SH-SY5Y (cell line): ENCODE measurements at regions not wholly inside any gene's neighbourhood (a gene's known extent, or its start where the extent isn't known, plus 50 kb on each side); places are given as distances from the start of the nearest gene placed in this dataset.

Source experiments
- GATA2 ChIP-seq: IDR thresholded peaks from 2 replicates; pipeline ENCODE4 v1.6.1; 2011; ENCODE audit warnings: mild to moderate bottlenecking, low read depth, low read length
- GATA3 ChIP-seq: IDR thresholded peaks from 2 replicates; pipeline ENCODE4 v1.6.1; 2011; ENCODE audit warnings: low read depth, mild to moderate bottlenecking, low read length, moderate library complexity

- no peak for TF ChIP-seq GATA2
- TF ChIP-seq GATA3 = no peak
Observed at GRCh38 chr7:13737563-13737962, 251.9 kb downstream of the ETV1 start.

- TF ChIP-seq GATA3 (no peak), GATA2 (no peak)
Observed at GRCh38 chr7:13742126-13742525, 247.3 kb downstream of the ETV1 start.

- TF ChIP-seq GATA3 (no peak), GATA2 (no peak)
Observed at GRCh38 chr7:13742811-13743210, 246.7 kb downstream of the ETV1 start.

- TF ChIP-seq GATA3 = no peak
Observed at GRCh38 chr7:13743226-13743625, 246.2 kb downstream of the ETV1 start.

- TF ChIP-seq GATA3 (no peak), GATA2 (no peak)
Observed at GRCh38 chr7:13745530-13745929, 243.9 kb downstream of the ETV1 start.

- TF ChIP-seq GATA2 = no peak
- no peak for TF ChIP-seq GATA3
Observed at GRCh38 chr7:13748998-13749397, 240.5 kb downstream of the ETV1 start.

GRCh38 chr7:13749636-13750035, 239.8 kb downstream of the ETV1 start:
- no peak for TF ChIP-seq GATA2
- no peak for TF ChIP-seq GATA3

GRCh38 chr7:13751766-13752165, 237.7 kb downstream of the ETV1 start:
- TF ChIP-seq GATA2 (no peak), GATA3 (no peak)

- no peak for TF ChIP-seq GATA2
- TF ChIP-seq GATA3 = no peak
Observed at GRCh38 chr7:13757841-13758240, 231.6 kb downstream of the ETV1 start.

GRCh38 chr7:13770305-13770704, 219.2 kb downstream of the ETV1 start:
- TF ChIP-seq GATA3 (no peak), GATA2 (no peak)

- TF ChIP-seq GATA3 = no peak
- TF ChIP-seq GATA2 = no peak
Observed at GRCh38 chr7:13774976-13775375, 214.5 kb downstream of the ETV1 start.

GRCh38 chr7:13777242-13777641, 212.2 kb downstream of the ETV1 start:
- TF ChIP-seq GATA2 (no peak), GATA3 (no peak)

GRCh38 chr7:13778967-13779366, 210.5 kb downstream of the ETV1 start:
- TF ChIP-seq GATA2 = no peak

GRCh38 chr7:13790611-13791010, 198.9 kb downstream of the ETV1 start:
- TF ChIP-seq GATA3 (no peak), GATA2 (no peak)

- TF ChIP-seq GATA2 (no peak), GATA3 (no peak)
Observed at GRCh38 chr7:13792208-13792607, 197.3 kb downstream of the ETV1 start.

- no peak for TF ChIP-seq GATA3
- no peak for TF ChIP-seq GATA2
Observed at GRCh38 chr7:13793926-13794325, 195.5 kb downstream of the ETV1 start.

- TF ChIP-seq GATA2 = no peak
- no peak for TF ChIP-seq GATA3
Observed at GRCh38 chr7:13794581-13794980, 194.9 kb downstream of the ETV1 start.

- TF ChIP-seq GATA3 (no peak), GATA2 (no peak)
Observed at GRCh38 chr7:13797545-13797944, 191.9 kb downstream of the ETV1 start.
